ENCODE measurements at regions not wholly inside any gene's neighbourhood (a gene's known extent, or its start where the extent isn't known, plus 50 kb on each side); places are given as distances from the start of the nearest gene placed in this dataset.

DNA sequence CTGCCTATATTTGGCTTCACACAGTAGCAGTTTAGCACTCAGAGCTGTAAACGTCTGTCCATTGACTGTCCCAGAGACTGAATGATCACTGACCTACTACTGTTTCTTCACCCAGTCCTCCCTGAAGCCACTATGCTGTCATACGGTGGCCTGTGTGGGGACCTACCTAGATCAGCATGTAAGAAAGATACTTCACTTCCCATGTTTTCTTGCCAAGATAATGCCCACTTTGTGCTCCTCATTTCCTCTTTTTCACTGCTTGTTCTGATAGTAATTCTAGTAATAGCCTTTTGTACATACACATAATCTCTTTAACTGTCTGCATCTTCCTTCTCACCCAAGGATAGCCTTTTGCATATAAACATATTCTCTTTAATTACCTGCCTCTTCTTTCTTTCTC, 109.9 kb upstream of the TIAM2 start:
- no peak for DNase-seq

DNA sequence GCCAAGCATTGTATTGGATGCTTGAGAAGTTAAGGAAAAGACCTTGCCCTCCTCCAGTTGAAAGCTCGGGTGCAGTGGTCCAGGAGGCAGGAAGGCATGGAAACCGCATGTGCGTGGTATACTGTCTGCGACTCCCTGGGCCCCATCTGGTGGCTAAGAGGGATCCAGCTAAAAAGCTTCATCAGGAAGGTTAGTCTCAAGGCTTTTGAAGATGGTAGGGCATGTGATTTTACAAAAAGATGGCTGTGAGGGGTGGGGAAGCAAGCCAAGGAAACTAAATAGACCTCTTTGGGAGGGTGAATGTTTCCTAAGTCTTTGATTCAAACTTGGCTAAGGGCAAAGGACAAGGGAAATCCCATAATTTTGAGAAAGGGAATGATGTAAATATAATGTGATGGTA, 109.1 kb upstream of the TIAM2 start:
- DNase-seq: no peak

DNA sequence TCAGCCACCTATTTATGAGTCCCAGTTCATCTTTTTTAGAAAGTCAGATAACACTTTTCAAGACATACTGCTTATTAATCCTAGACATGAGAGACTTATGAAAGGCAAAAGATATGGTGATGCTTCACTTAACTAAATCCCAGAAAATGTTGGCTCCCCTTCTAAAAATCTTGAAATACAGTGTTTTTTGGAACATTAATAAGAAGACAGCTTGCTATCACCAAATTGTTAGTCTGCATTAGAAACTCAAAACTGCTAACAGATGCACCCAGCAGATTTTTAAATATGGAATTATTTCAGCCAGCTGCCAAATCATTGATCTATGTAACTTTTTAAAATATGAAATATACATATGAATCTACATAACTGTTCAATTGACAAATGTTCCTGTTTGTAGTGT, 108.6 kb upstream of the TIAM2 start:
- DNase-seq: no peak

DNA sequence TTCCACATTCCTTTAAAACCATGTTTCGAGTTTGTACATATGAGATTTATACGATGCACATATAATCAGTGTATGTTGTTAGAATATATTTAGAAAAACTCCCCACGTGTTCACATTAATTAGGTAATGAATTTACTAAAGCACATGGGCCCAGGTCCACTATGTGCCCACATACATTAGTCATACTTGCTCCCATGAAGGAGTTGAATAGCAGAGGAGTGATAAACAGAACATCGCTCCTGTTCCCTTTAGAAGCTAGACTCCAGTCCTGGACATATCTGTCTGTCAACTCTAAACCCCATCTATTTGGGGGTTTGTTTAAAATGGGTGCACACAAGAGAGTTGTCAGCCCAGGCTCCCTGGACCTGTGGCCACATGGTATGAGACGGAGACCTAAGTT, 108.1 kb upstream of the TIAM2 start:
- no peak for DNase-seq

DNA sequence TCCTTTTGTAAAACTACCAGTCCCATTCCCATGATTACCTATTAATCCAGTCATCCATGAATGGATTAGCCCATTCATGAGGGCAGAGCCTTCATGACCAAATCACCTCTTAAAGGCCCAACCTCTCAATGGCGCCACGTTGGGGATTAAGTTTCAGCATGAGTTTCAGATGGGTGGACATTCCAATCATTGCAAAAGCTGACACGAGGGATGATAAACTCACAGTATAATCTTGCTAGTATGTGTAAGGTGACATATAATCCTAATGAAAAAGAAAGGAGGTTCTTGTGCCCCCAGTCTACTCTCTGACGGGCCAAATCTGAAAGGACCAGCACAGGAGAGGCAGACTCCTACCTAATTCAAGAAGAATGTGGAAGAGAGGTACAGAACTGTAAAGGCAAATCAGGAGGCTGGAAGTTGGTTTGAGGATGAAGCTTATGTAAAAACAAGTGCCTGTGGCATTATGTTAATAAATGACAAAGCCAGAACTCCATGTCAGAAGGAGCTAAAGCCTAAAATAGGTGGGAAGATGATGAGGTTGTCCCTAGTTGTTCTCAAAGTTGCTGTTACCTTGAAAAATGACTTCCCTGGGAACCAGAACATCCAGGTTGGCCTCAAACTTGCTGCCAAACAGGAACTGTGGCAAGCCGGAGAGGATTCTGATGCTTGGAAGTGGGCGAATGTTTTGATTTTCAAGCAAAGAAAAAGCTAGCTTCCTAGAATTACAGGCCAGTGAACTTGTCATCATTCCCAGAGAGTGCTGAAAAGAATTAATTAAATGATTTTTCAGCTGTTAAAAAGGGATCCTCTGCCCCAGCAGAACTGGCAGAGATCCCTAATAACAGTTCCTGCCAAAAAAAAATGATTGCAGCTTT, 106.5 kb upstream of the TIAM2 start:
- DNase-seq: no peak

DNA sequence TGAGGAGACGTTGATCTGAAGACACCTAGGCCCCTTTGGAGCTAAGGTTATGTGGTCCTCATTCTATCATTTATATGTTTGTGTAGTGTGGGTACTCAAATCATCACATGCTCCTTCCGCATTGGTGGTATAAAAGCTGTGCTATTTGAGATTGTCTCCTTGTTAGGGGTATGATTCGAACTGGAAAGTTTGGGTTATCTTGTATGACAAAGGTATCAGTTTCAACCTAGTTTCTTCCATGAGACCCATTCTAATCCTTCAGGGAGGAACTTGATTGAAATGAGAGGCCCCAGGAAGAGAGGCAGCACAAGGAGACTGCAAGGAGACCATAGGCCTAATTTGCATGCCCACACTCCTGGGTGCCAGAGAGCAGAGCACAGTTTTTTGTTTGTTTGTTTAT, 104.2 kb upstream of the TIAM2 start:
- no peak for DNase-seq

DNA sequence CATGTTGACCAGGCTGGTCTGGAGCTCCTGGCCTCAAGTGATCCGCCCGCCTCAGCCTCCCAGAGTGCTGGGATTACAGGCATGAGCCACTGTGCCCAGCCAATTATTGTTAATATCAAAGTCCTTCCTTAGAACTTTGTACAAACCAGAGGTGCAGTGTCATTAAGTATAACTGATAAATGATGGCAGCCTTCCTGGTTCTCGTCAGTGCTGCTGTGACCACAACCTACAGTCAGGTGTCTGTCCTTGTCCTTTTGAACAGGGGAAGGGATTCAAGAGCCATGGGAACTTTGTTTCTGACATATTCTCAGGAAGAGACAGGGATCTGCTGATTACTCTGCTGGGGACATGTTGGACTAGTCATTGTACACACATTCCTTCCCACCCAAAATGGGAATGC, 103.2 kb upstream of the TIAM2 start:
- no peak for DNase-seq

DNA sequence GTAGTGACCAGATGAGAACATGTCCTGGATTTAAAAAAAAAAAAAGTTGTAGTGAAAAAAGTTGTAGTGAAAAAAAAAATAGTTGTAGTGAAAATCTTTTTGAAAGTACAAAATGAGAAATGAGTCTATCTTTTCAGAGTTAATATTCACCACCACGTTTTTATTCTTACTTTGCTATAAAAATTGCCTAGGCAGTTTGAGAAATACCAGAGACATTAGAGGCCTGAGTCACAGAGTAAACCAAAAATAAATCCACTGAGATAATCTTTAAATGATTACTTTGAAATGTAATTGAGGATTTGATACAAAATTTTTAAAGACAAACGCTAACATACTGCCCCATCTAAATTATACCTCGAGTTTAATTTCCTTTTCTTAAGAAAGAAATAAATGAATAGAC, 101.2 kb upstream of the TIAM2 start:
- no peak for DNase-seq

DNA sequence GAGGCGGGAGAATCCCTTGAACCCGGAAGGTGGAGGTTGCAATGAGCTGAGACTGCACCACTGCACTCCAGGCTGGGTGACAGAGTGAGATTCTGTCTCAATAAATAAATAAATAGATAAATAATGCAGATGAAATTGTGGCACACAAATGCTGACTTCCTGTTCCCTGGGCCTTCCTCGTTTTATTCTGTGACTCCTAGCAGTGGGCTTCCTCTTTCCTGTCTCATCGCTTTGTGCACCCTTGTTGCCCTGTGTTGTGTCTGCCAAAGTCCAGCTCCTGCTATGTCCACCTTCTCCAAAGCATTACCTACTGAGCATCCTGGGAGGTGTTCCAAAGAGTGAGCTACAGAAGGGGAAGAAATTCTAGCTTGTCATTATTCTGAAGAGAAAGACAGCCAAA, 100.2 kb upstream of the TIAM2 start:
- no peak for DNase-seq

DNA sequence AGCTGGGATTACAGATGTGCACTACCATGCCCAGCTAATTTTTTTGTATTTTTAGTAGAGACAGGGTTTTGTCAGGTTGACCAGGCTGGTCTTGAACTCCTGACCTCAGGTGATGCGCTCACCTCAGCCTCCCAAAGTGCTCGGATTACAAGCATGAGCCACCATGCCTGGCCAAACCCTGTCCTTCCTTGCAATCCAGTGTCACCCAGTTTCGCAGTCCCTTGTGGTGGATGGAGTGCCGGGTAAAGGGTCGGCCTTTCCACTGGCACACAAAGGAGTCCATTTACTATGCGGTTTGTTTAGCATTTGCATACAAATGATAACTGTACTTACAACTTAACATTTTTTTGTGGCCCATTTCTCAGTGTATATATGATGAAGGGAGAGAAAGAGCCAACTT, 99.3 kb upstream of the TIAM2 start:
- no peak for DNase-seq

DNA sequence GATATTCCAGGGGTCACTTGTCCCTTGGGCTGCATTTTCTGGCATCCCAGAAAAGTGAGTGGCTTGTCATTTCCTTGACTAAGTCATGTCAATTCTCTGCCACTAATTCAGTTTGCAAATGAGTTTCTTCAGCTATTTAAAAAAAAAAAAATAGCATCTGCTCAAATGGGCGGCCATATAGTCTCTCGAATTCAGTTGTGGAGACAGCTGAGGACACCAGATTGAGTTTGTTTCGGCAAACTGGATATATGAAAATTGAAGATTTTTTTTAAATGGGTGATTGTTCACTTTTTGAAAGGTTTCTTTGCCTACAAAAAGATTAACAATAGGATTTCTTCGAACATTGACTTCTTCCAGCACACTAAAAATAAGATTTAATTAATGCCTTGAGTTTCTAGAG, 96.3 kb upstream of the TIAM2 start:
- DNase-seq: no peak

DNA sequence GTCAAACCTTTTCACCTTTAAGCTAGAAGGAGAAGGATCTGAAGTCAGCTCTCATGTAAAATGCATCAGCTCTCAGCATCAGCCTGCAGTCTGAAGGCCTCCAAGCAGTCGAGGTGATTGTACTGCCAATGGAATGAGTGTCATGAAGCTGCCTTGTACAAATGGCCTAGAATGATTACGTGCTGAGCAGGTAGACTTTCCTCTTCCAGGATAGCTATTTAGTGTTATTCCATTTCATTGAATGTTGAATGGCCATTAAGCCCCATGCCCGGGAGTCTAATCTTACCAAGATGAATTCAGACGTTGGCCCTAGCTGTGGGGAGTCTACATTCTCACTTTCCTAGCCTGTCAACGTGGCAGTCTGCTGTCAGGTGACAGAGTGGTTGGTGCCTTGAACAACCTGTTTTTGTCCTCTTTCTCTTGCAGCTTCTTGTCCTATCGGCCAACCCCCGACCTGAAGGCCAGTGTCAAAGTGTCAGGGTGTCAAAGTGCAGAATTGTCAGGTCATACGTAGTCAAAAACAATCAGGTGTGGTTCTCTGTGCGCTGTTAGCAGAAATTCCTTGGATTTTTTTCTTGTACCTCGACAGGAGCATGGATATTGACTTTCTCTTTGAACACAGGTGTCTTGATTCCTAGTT, 95.2 kb upstream of the TIAM2 start:
- DNase-seq: no peak

DNA sequence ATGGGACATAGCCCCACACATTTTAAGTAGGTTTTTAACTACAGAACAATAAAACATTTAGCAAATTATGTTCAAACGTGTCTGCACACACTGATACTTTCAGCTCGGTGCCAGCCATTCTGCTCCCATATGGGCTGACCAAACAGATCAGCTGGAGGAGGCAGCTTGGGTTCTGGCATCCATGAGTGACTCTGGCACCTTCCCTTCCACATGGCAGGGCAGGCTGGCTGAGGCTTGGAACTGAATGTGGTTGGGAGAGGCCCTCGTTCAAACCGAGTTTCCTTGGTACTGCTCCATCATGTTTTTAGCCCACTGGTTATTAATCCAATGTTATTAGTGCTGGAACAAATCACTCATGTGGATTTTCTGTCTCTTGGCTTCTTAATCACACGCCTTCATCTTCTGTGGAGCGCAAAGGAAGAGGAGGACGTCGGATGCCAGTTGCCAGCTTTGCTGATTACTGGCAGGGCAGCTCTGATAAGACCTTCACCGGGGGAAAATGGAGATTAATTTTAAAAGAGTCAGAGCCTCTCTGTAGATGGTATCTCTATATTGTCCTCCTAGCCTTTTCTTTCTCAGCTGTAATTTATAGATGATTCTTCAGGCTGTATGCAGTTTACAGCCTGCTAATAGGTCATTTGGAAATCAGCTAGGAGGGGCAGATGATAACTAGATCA, 93.1 kb upstream of the TIAM2 start:
- DNase-seq: no peak

DNA sequence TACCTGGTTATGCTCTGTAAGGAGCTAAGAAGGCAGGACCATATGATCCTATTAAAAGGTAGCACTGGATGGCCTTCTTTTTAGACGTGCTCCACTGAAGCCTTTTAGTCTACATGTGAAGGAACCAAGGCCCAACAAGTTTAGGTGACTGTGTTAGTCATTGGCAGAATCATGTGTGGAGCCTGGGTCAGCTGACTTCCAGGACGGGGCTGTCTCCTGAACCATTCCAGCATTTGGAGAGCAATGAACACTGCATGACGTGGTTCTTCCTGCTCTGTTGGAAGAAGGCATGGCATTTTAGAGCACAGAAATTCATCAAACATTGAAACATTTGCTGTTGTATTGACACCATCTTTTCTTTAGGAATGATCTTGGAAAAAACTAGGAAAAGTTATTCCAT, 87.8 kb upstream of the TIAM2 start:
- no peak for DNase-seq

DNA sequence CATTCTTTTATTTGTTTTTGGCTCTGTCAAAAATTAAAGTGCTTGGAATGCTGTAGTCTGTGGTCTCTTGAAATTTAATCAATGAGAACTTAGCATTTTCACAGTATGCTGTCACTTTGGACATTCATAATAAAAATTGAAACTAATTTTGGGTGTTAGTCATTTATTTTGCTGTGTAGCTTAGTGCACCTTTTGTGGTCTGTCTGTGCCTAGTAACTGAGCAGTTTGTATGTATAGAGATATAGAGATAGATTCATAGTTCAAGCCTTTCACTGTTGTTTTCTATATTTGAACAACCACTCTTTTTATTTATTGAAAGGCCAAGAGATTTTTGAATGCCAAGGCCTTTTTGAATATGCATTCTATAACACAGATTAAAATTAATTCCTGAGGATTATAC, 86.4 kb upstream of the TIAM2 start:
- DNase-seq: no peak

DNA sequence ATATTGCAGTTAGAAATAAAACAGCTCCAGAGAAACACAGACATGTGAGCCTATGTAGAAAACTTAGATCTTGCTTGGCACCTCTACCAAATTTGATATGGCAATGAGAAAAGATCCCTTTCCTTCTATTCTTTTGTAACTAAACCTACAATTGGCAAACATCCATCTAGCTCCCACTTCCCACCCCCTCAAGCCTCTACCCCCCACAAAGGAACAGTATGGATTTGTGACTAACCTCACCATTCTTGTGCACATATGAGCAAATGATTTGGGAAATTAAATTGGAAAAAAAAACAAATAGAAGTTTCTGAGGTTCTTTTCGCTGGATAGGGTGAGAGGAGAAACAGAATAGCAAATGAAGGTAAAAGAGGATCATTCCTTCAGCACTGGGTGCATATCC, 85.8 kb upstream of the TIAM2 start:
- peak in 1 of 2 experiments; percentile 49 for DNase-seq

DNA sequence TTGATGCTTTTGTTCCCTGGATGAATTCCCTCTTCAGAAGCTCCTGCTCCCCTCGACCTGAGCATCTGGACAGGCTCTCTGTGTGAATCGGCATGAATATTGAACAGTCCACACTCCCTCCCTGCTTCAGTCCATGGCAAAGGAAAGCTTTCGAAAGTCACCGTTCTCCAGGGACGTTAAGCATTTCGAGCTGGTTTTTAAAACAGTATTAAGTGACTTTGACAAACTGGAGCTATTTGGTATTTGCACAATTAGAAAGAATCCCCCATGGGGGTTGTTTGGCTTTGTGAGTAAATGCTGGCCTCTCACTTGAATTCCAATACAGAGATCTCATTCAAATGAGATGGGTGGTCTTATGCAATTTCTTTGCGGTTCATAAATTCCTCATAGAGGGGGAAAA, 85.3 kb upstream of the TIAM2 start:
- DNase-seq: peak; percentile 87 to 96

DNA sequence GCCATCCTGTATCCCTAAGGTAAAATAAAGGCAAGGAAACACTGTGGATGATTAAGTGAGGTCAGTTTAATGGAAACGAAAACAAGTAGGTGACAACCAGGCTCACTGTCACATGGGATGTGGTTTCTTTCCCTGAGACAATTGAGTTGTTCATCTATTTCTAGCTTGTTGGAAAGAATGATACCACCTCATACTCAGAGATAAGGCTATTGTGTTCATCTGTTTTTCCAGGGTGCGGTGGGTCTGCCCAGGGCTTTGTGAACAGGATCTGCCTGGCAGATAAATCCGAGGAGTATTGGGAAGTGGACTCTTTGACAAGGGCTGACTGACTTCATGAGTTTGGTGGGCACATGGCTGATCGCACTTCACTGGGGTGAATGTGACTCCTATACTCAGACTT, 80.8 kb upstream of the TIAM2 start:
- DNase-seq: no peak

DNA sequence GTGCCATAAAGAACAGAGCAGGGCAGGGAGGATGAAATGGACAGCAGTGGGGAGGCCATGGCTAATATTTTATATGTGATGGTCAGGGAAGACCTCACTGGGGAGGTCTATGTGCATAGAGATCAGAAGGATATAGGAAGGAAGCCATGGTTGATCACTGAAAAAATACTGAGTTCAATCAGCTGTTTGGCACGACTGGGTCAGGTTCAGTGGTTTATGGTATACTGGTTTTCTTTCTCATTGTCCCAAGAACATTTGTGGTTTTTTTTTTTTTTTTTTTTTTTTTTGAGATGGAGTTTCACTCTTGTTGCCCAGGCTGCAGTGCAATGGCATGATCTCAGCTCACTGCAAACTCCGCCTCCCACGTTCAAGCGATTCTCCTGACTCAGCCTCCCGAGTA, 78.3 kb upstream of the TIAM2 start:
- no peak for DNase-seq

DNA sequence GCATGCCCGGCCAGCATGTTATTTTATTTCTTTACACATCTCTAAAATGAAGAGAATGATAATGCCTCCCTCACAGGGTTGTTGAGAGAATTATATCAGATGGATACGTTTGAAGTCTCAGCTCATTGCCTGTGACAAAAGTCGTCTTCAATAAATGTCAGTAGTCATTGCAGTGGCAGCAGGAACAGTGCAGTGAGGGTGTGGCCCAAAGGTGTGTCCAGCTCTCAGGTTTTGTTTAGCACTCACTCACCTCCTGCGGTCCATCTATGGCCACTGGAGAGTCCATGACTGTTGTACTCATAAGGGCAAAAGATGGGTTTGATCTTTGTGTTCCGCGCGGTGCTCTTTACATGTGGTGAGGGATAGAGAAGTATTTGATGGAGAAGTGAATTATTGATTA, 77.2 kb upstream of the TIAM2 start:
- no peak for DNase-seq

DNA sequence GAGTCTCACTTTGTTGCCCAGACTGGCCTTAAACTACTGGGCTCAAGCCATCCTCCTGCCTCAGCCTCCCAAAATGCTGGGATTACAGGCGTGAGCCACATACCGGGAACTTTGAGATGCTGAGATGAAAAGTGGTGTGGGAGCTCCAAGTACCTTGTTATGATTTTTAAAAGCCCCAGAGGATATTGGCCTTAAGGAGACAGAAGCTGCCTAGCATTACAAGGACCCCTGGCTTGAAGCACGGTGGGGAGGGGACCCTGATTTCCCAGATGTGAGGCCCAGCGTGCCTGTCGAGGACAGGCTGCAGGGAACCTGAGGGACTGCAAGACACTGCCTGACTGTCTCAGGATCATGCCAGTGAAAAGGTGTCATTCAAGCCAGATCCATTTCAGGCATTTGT, 75.3 kb upstream of the TIAM2 start:
- no peak for DNase-seq

DNA sequence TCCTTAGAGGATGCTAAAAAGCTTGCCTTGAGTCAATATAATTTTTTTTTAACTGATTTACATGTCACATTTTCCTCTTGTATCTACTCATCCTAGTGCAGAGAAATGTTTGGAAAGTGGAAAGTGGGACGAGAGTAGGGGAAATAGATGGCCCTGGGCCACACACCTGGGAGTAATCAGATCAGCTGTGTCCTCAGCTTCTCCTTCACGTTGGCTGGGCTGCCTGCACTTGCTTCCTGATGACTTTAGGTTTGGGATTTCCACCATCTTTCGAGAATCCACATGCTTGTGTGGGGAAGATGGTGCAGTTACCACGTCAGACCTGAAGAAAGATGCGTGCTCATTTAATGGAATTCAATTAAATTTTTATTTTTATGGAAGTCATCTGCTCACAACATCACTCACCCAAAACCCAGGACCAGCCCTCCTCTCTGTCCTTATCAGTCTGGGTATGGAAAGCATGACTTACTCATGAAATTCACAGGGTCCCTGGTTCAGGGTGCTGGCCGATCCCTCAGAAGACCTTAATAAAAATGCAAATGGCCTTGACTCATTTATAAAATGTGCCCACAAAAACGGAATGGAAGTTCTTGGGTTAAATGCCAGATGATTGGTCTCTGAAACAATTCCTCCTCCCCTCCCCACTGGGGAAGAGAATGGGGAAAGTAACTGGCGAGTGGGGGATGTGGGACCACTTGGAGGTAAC, 74.5 kb upstream of the TIAM2 start:
- no peak for DNase-seq

DNA sequence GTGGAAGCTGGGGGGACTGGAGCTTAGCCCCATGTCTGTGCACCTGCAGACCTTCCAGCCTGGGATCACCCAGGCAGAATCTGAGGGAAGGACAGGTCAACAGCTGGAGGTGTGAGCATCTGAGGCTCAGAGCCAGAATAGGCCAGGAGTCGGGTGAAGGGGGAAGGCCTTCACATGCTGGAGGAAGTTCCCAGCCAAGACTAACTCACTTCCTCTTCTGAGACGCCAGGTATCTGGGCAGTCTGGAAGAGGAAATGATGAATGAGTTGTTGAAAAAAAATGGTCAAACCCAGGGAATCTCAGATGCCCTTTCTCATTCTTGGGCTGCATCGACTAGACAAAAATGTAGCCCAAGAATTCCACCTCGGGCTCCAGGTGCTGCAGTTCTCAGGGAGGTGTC, 73.6 kb upstream of the TIAM2 start:
- DNase-seq: no peak
